Gastroesophageal sphincter (tissue), 3 donors: ENCODE measurements at regions not wholly inside any gene's neighbourhood (a gene's known extent, or its start where the extent isn't known, plus 50 kb on each side); places are given as distances from the start of the nearest gene placed in this dataset.
"Not testable (repeated sequence)": the region's sequence is repeated elsewhere in the genome, so short reads cannot be mapped to it uniquely, and the experiment has no call there.

Experiments used
- POLR2AphosphoS5 ChIP-seq: sonication (generic); formaldehyde crosslinking; IDR thresholded peaks from one replicate; pipeline ENCODE4 v1.6.1; 2017; ENCODE audit warnings: antibody characterized with exemption
- TF ChIP-seq, protein P1 (sequence below), 4 experiments: fragments of 200-600 bp in 2 of 4; fragments of 450-650 bp in 2 of 4; sonication (generic) in 1 of 4; IDR thresholded peaks; one replicate each; pipeline ENCODE4 v1.5.1; 2017 to 2019; ENCODE audit warnings: antibody characterized with exemption in 4 of 4, mild to moderate bottlenecking in 2 of 4, moderate library complexity in 2 of 4

DNA sequence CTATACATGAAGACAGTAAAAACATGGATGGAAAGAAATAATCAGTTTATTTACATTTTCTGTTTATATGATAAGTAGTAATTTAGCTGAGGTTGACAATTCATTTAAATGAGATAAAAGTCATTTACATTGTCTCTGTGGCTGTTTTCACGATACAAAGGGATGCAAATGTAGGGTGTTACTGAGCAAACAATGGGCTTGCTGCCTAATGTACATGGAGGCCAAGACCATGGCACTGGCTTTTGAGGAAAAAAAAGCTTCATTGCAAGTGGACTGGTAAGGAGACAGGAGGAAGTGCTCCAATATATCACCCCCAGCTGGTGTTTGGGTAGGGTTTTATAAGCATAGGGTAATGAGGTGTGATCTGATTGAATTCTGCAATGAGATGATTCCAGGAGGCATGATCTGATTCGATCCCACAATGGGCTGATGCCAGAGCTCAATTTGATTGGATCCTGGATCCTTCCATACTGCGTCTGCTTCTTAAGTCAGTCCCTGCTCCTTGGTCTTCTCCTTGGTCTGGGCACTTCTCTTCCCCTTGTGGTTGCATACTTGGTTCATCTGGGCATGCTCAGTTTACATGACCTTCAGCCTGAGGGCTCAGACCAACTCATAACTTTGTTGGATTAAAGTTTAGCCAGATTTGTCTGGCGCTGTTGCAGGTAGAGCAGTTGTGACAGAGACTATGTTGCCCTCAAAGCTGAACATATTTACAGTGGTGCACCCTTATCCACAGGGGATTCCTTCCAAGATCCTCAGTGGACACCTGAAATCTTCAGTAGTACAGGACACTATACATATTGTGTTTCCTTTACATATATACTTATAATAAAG, 181.2 kb downstream of the SPATA31A6 start:
- TF ChIP-seq, protein P1, sequence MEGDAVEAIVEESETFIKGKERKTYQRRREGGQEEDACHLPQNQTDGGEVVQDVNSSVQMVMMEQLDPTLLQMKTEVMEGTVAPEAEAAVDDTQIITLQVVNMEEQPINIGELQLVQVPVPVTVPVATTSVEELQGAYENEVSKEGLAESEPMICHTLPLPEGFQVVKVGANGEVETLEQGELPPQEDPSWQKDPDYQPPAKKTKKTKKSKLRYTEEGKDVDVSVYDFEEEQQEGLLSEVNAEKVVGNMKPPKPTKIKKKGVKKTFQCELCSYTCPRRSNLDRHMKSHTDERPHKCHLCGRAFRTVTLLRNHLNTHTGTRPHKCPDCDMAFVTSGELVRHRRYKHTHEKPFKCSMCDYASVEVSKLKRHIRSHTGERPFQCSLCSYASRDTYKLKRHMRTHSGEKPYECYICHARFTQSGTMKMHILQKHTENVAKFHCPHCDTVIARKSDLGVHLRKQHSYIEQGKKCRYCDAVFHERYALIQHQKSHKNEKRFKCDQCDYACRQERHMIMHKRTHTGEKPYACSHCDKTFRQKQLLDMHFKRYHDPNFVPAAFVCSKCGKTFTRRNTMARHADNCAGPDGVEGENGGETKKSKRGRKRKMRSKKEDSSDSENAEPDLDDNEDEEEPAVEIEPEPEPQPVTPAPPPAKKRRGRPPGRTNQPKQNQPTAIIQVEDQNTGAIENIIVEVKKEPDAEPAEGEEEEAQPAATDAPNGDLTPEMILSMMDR (IDR thresholded peaks at IDR 0.05): not testable (repeated sequence)
- TF ChIP-seq POLR2AphosphoS5: not testable (repeated sequence)
